ENCODE measurements at regions not wholly inside any gene's neighbourhood (a gene's known extent, or its start where the extent isn't known, plus 50 kb on each side); places are given as distances from the start of the nearest gene placed in this dataset.
"Not testable (repeated sequence)": the region's sequence is repeated elsewhere in the genome, so short reads cannot be mapped to it uniquely, and the experiment has no call there.

- DNase-seq (ENCODE audit: low read depth), result no peak
- no peak overlapping the region for H3K4me3 ChIP-seq (ENCODE audit: control insufficient read depth, low read depth, low read length)
- TF ChIP-seq CTCF (IDR thresholded peaks at IDR 0.05; ENCODE audit: control insufficient read depth, insufficient read depth, low read depth, low read length, missing control alignments), result no peak
These were observed 61.9 kb upstream of the CCL1 start for GRCh38 chr17:34424814-34425491.

GRCh38 chr17:34423978-34424813 lies 61.2 kb upstream of the CCL1 start:
- TF ChIP-seq CTCF (IDR thresholded peaks at IDR 0.05; ENCODE audit: control insufficient read depth, insufficient read depth, low read depth, low read length, missing control alignments), result no peak
- H3K4me3 ChIP-seq (ENCODE audit: control insufficient read depth, low read depth, low read length), result no peak overlapping the region
- DNase-seq (ENCODE audit: low read depth), result no peak

GRCh38 chr17:34423315-34423714 lies 60.3 kb upstream of the CCL1 start:
- not testable (repeated sequence) for H3K4me3 ChIP-seq (ENCODE audit: control insufficient read depth, low read depth, low read length)

GRCh38 chr17:34420900-34421299 lies 57.9 kb upstream of the CCL1 start:
- TF ChIP-seq CTCF (IDR thresholded peaks at IDR 0.05; ENCODE audit: control insufficient read depth, insufficient read depth, low read depth, low read length, missing control alignments), result no peak

More at GRCh38 chr17:34423315-34423714, 60.3 kb upstream of the CCL1 start:
- not testable (repeated sequence) for DNase-seq (ENCODE audit: low read depth)

GRCh38 chr17:34420254-34420766 lies 57.3 kb upstream of the CCL1 start:
- H3K4me3 ChIP-seq (ENCODE audit: control insufficient read depth, low read depth, low read length), result no peak overlapping the region
- TF ChIP-seq CTCF (IDR thresholded peaks at IDR 0.05; ENCODE audit: control insufficient read depth, insufficient read depth, low read depth, low read length, missing control alignments), result peak; percentile 91
- DNase-seq (ENCODE audit: low read depth), result no peak

More at GRCh38 chr17:34420900-34421299, 57.9 kb upstream of the CCL1 start:
- H3K4me3 ChIP-seq (ENCODE audit: control insufficient read depth, low read depth, low read length), result no peak overlapping the region
- DNase-seq (ENCODE audit: low read depth), result no peak

GRCh38 chr17:34416116-34416515 lies 53.1 kb upstream of the CCL1 start:
- no peak for DNase-seq (ENCODE audit: low read depth)
- TF ChIP-seq CTCF (IDR thresholded peaks at IDR 0.05; ENCODE audit: control insufficient read depth, insufficient read depth, low read depth, low read length, missing control alignments), result no peak
- no peak overlapping the region for H3K4me3 ChIP-seq (ENCODE audit: control insufficient read depth, low read depth, low read length)

- no peak overlapping the region for H3K4me3 ChIP-seq (ENCODE audit: control insufficient read depth, low read depth, low read length)
- TF ChIP-seq CTCF (IDR thresholded peaks at IDR 0.05; ENCODE audit: control insufficient read depth, insufficient read depth, low read depth, low read length, missing control alignments), result no peak
- DNase-seq (ENCODE audit: low read depth), result no peak
These were observed 51.3 kb upstream of the CCL1 start for GRCh38 chr17:34414339-34414738.

All from AG09309 (cell line).